HG03095 (cell line): ENCODE measurements at regions not wholly inside any gene's neighbourhood (a gene's known extent, or its start where the extent isn't known, plus 50 kb on each side); places are given as distances from the start of the nearest gene placed in this dataset.
A peak's percentile ranks its signal among the peaks of the same experiment; 100 is the strongest.

Experiments
- ATAC-seq: cut with Tn5 transposase; IDR thresholded peaks from one replicate; pipeline ENCODE4 v1.9.1; 2021; ENCODE audit warnings: moderate library complexity; ENCODE audit not compliant: unreplicated experiment

GRCh38 chr4:26099967-26100366 lies 185.9 kb downstream of the SMIM20 start:
- ATAC-seq = no peak

- no peak for ATAC-seq
Measured at GRCh38 chr4:26101011-26101410, 187.0 kb downstream of the SMIM20 start.

GRCh38 chr4:26104056-26104685 lies 190.2 kb downstream of the SMIM20 start:
- peak; percentile 79 for ATAC-seq

- ATAC-seq = no peak
Measured at GRCh38 chr4:26105337-26105736, 191.3 kb downstream of the SMIM20 start.

GRCh38 chr4:26105815-26106699 lies 192.0 kb downstream of the SMIM20 start:
- ATAC-seq = no peak

- ATAC-seq = no peak
Measured at GRCh38 chr4:26106776-26107175, 192.8 kb downstream of the SMIM20 start.

- no peak for ATAC-seq
Measured at GRCh38 chr4:26108054-26108453, 194.0 kb downstream of the SMIM20 start.

GRCh38 chr4:26110493-26110892 lies 196.5 kb downstream of the SMIM20 start:
- ATAC-seq = no peak

- ATAC-seq = no peak
Measured at GRCh38 chr4:26113339-26113940, 199.4 kb downstream of the SMIM20 start.

GRCh38 chr4:26116057-26116456 lies 202.0 kb downstream of the SMIM20 start:
- no peak for ATAC-seq

GRCh38 chr4:26120098-26120825 lies 200.6 kb upstream of the RBPJ start:
- ATAC-seq = no peak

- no peak for ATAC-seq
Measured at GRCh38 chr4:26122690-26123089, 198.1 kb upstream of the RBPJ start.

GRCh38 chr4:26124753-26125321 lies 196.0 kb upstream of the RBPJ start:
- no peak for ATAC-seq

GRCh38 chr4:26126143-26126718 lies 194.6 kb upstream of the RBPJ start:
- peak; percentile 39 for ATAC-seq

GRCh38 chr4:26126994-26127393 lies 193.8 kb upstream of the RBPJ start:
- no peak for ATAC-seq

GRCh38 chr4:26127851-26128337 lies 192.9 kb upstream of the RBPJ start:
- ATAC-seq = no peak

- ATAC-seq = peak; percentile 80
Measured at GRCh38 chr4:26130173-26130572, 190.6 kb upstream of the RBPJ start.

GRCh38 chr4:26130841-26131432 lies 189.9 kb upstream of the RBPJ start:
- no peak for ATAC-seq

GRCh38 chr4:26131711-26132110 lies 189.1 kb upstream of the RBPJ start:
- peak; percentile 36 for ATAC-seq

GRCh38 chr4:26132858-26133257 lies 188.0 kb upstream of the RBPJ start:
- ATAC-seq = no peak
